K562 (cell line): ENCODE measurements at regions not wholly inside any gene's neighbourhood (a gene's known extent, or its start where the extent isn't known, plus 50 kb on each side); places are given as distances from the start of the nearest gene placed in this dataset.

ENCODE experiments used
- ATAC-seq: fragments of 200-7000 bp; cut with Tn5 transposase; 3 replicates; pipeline ENCODE4 v1.9.1; 2020; ENCODE audit warnings: moderate library complexity
- BruUV-seq: library from RNA; stranded (reverse); fragments of 400-500 nt; replicated peaks from 2 replicates; lab custom pipeline; 2021; lab: Mats Ljungman, UMichigan
- CTCF ChIA-PET: fragments of 300-600 bp; formaldehyde crosslinking; extraction: SDS; loops from one replicate; lab custom pipeline; 2021; ENCODE audit warnings: low intra/inter-chr PET ratio; lab: Yijun Ruan, JAX
- POLR2A ChIA-PET: fragments of 300-600, 350-650 bp; sonication (Branson Sonifier 250); formaldehyde crosslinking; extraction: SDS; loops from one replicate; lab custom pipeline; 2021; ENCODE audit warnings: antibody characterized with exemption, inconsistent platforms; lab: Yijun Ruan, JAX
- DNase-seq, 4 experiments: peaks; one replicate each; pipeline versions ENCODE4 v3.0.0 to v3.0.0-alpha.2; 2011 to 2018; ENCODE audit warnings: low spot score in 3 of 4, mixed read lengths in 3 of 4; ENCODE audit errors: extremely low read depth in 1 of 4
- FAIRE-seq: peaks from 2 replicates; lab custom pipeline; 2011; peaks lifted over from hg19 to GRCh38; lab: Jason Lieb, UNC
- H2AFZ ChIP-seq: 2 replicates; pipeline ENCODE4 v1.6.0; 2011; ENCODE audit warnings: low read depth, low read length, control low read depth, inconsistent platforms
- H3K27ac ChIP-seq: fragments of 200-600 bp; 3 replicates; pipeline ENCODE4 v1.8.0; 2011; ENCODE audit warnings: low read depth, mild to moderate bottlenecking, control low read depth, inconsistent platforms, low read length, moderate library complexity, mixed read lengths; ENCODE audit errors: extremely low read depth
- H3K27me3 ChIP-seq, 2 experiments: fragments of 300-600 bp in 1 of 2; 2 replicates in 1 of 2; 3 replicates in 1 of 2; pipeline versions ENCODE4 v1.6.0 to v1.8.0; 2011; ENCODE audit warnings: inconsistent platforms in 2 of 2, low read length in 2 of 2, mild to moderate bottlenecking in 1 of 2, mixed read lengths in 1 of 2, moderate library complexity in 1 of 2; ENCODE audit not compliant: control insufficient read depth in 2 of 2, insufficient read depth in 2 of 2
- H3K36me3 ChIP-seq: fragments of 300-600 bp; 3 replicates; pipeline ENCODE4 v1.8.0; 2011; ENCODE audit warnings: mild to moderate bottlenecking, low read length, inconsistent platforms; ENCODE audit not compliant: control insufficient read depth, insufficient read depth
- H3K4me1 ChIP-seq, 2 experiments: fragments of 200-600 bp in 1 of 2; replicated peaks in 1 of 2; 2 replicates in 1 of 2; 3 replicates in 1 of 2; pipeline versions ENCODE4 v1.5.1 to v1.8.0; 2011; ENCODE audit warnings: inconsistent platforms in 2 of 2, low read length in 2 of 2, mild to moderate bottlenecking in 1 of 2, mixed read lengths in 1 of 2, moderate library complexity in 1 of 2; ENCODE audit not compliant: control insufficient read depth in 2 of 2, insufficient read depth in 2 of 2
- H3K4me2 ChIP-seq: 2 replicates; pipeline ENCODE4 v1.6.1; 2011; ENCODE audit warnings: low read length, control low read depth, inconsistent platforms, mixed read lengths; ENCODE audit not compliant: insufficient read depth
- H3K4me3 ChIP-seq: fragments of 200-600 bp; sonication (generic), shearing (Covaris generic); 2 replicates; pipeline ENCODE4 v1.5.1; 2016; ENCODE audit warnings: control low read depth, inconsistent platforms
- H3K79me2 ChIP-seq: fragments of 200-600 bp; 3 replicates; pipeline ENCODE4 v1.8.0; 2011; ENCODE audit warnings: low read length, inconsistent platforms; ENCODE audit not compliant: control insufficient read depth, insufficient read depth
- H3K9ac ChIP-seq, 2 experiments: 2 replicates each; pipeline versions ENCODE4 v1.6.0 to v1.6.1; 2011; ENCODE audit warnings: low read depth in 2 of 2, low read length in 2 of 2, control low read depth in 1 of 2, inconsistent platforms in 1 of 2, mild to moderate bottlenecking in 1 of 2, mixed read lengths in 1 of 2; ENCODE audit not compliant: insufficient read depth in 1 of 2
- H3K9me1 ChIP-seq: one replicate; pipeline ENCODE4 v1.6.0; 2011; ENCODE audit warnings: inconsistent platforms, mild to moderate bottlenecking, low read length, moderate library complexity; ENCODE audit not compliant: control insufficient read depth, insufficient read depth
- H3K9me3 ChIP-seq: replicated peaks from 2 replicates; pipeline ENCODE4 v1.5.1; 2011; ENCODE audit warnings: low read depth, low read length, inconsistent platforms; ENCODE audit not compliant: control insufficient read depth, insufficient read depth
- H4K20me1 ChIP-seq: replicated peaks from 2 replicates; pipeline ENCODE4 v1.6.1; 2011; ENCODE audit warnings: low read length, inconsistent platforms, mixed read lengths; ENCODE audit not compliant: control insufficient read depth, insufficient read depth
- CBX2 ChIP-seq: fragments of 200-600 bp; sonication (generic); IDR thresholded peaks from one replicate; pipeline ENCODE4 v1.6.1; 2012; ENCODE audit warnings: mild to moderate bottlenecking, low read length, inconsistent platforms; ENCODE audit not compliant: insufficient read depth, poor library complexity, severe bottlenecking
- HNRNPH1 ChIP-seq: fragments of 200-400 bp; formaldehyde crosslinking; optimal IDR thresholded peaks from 2 replicates; pipeline ENCODE3; 2017; ENCODE audit warnings: low read depth, mild to moderate bottlenecking, low read length, moderate library complexity
- ZNF124 ChIP-seq: sonication (generic); formaldehyde crosslinking; IDR thresholded peaks from 2 replicates; pipeline ENCODE4 v1.8.1; 2022; ENCODE audit warnings: missing genetic modification reagents
- WGBS: fragments of 100-300 bp; shearing (Covaris generic); methylation state at CpG from one replicate; pipeline ENCODE4 v1.1.6; 2016; ENCODE audit warnings: low coverage, mixed read lengths; ENCODE audit not compliant: insufficient coverage; ENCODE audit errors: missing lambda C conversion rate; 5-methylcytosine and 5-hydroxymethylcytosine counted together
- in situ Hi-C: fragments of 300-500 bp; cut with MboI; formaldehyde crosslinking; loops from 4 replicates; pipeline ENCODE4 v1.15.0; 2018; ENCODE audit warnings: inconsistent platforms, mixed read lengths
- intact Hi-C: fragments of 100-400 bp; cut with micrococcal nuclease; formaldehyde crosslinking; loops from 2 replicates; pipeline ENCODE4 v1.14.2; 2022
- TF ChIP-seq, protein P1 (sequence below): fragments of 250-450 bp; sonication (Bioruptor Pico); IDR thresholded peaks from 2 replicates; pipeline ENCODE4 v1.8.0; 2022; ENCODE audit warnings: inconsistent platforms, mild to moderate bottlenecking, moderate library complexity, borderline replicate concordance

GRCh38 chr6:82705579-82705978 is 342.0 kb downstream of the TPBG start:
- H3K27me3 ChIP-seq = no peaks in the 10 kb centered on the region
- 4% methylated on average over 3 of the region's 3 CpGs for WGBS
- in situ Hi-C loops (no loop called here), intact Hi-C loops (no loop called here)
- no peak for FAIRE-seq
- H3K9me3 ChIP-seq = no peaks in the 10 kb centered on the region
- BruUV-seq = no TSS peak
- H3K79me2 ChIP-seq = no peaks in the 10 kb centered on the region
- ChIA-PET POLR2A (no interaction called here), CTCF (no interaction called here)
- no peak for DNase-seq
- H3K36me3 ChIP-seq = no peaks in the 10 kb centered on the region
- ATAC-seq = no peak
- no peak overlapping the region for H3K4me2 ChIP-seq
- H3K27ac ChIP-seq = no peak overlapping the region
- H3K9me1 ChIP-seq = no peaks in the 10 kb centered on the region
- H3K9ac ChIP-seq = no peak overlapping the region
- H4K20me1 ChIP-seq = no peaks in the 10 kb centered on the region
- H3K4me1 ChIP-seq = no peaks in the 10 kb centered on the region
- no peak overlapping the region for H2AFZ ChIP-seq
- no peak overlapping the region for H3K4me3 ChIP-seq
- no peak for TF ChIP-seq CBX2
- TF ChIP-seq ZNF124 = no peak
- TF ChIP-seq, protein P1, sequence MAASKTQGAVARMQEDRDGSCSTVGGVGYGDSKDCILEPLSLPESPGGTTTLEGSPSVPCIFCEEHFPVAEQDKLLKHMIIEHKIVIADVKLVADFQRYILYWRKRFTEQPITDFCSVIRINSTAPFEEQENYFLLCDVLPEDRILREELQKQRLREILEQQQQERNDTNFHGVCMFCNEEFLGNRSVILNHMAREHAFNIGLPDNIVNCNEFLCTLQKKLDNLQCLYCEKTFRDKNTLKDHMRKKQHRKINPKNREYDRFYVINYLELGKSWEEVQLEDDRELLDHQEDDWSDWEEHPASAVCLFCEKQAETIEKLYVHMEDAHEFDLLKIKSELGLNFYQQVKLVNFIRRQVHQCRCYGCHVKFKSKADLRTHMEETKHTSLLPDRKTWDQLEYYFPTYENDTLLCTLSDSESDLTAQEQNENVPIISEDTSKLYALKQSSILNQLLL = no peak

- no peaks in the 10 kb centered on the region for H4K20me1 ChIP-seq
- 8% methylated on average over 7 of the region's 7 CpGs for WGBS
- in situ Hi-C loops = no loop called here
- H3K36me3 ChIP-seq = no peaks in the 10 kb centered on the region
- H3K27ac ChIP-seq = no peak overlapping the region
- intact Hi-C loops = no loop called here
- H3K79me2 ChIP-seq = no peaks in the 10 kb centered on the region
- DNase-seq (no peak), FAIRE-seq (no peak), ATAC-seq (no peak)
- H3K4me2 ChIP-seq = no peak overlapping the region
- H3K27me3 ChIP-seq = peaks cover 0 to 3% of the 10 kb centered on the region in 2 experiments; a peak in 1 of 5 replicates
- no TSS peak for BruUV-seq
- POLR2A ChIA-PET = no interaction called here
- H2AFZ ChIP-seq = no peak overlapping the region
- no peak overlapping the region for H3K9ac ChIP-seq
- no peaks in the 10 kb centered on the region for H3K9me1 ChIP-seq
- H3K4me1 ChIP-seq = no peaks in the 10 kb centered on the region
- CTCF ChIA-PET = no interaction called here
- H3K9me3 ChIP-seq = no peaks in the 10 kb centered on the region
- no peak overlapping the region for H3K4me3 ChIP-seq
- TF ChIP-seq HNRNPH1 = no peak
These were observed 347.6 kb downstream of the TPBG start for GRCh38 chr6:82711105-82711827.
